Endothelial cell of umbilical vein (primary cell): ENCODE measurements at regions not wholly inside any gene's neighbourhood (a gene's known extent, or its start where the extent isn't known, plus 50 kb on each side); places are given as distances from the start of the nearest gene placed in this dataset.

ENCODE experiments used
- BruUV-seq: library from RNA; stranded (reverse); fragments of 400-500 nt; replicated peaks from 2 replicates; lab custom pipeline; 2021; lab: Mats Ljungman, UMichigan
- CTCF ChIA-PET: fragments of 300-600, 350-600 bp; sonication (Branson Sonifier 250); formaldehyde crosslinking; loops from one replicate; lab custom pipeline; 2021; ENCODE audit warnings: antibody characterized with exemption, inconsistent platforms; lab: Charles Lee
- POLR2A ChIA-PET: fragments of 300-600, 350-600 bp; sonication (Branson Sonifier 250); formaldehyde crosslinking; loops from one replicate; lab custom pipeline; 2021; ENCODE audit warnings: antibody characterized with exemption, inconsistent platforms; lab: Charles Lee
- DNase-seq: peaks from one replicate; pipeline ENCODE4 v3.0.0-alpha.2; 2011; ENCODE audit warnings: low read depth, low spot score
- FAIRE-seq: peaks from 2 replicates; lab custom pipeline; 2011; peaks lifted over from hg19 to GRCh38; lab: Jason Lieb, UNC
- H2AFZ ChIP-seq: 2 replicates; pipeline ENCODE4 v1.6.0; 2012; ENCODE audit warnings: low read depth, low read length, control low read depth, inconsistent platforms
- H3K27ac ChIP-seq: 2 replicates; pipeline ENCODE4 v1.5.1; 2011; ENCODE audit warnings: low read depth, mild to moderate bottlenecking, control low read depth, low read length, moderate library complexity; ENCODE audit not compliant: insufficient read depth
- H3K27me3 ChIP-seq, 2 experiments: 2 replicates each; pipeline versions ENCODE4 v1.6.0 to v1.6.1; 2011; ENCODE audit warnings: low read length in 2 of 2, mixed read lengths in 1 of 2; ENCODE audit not compliant: control insufficient read depth in 2 of 2, insufficient read depth in 2 of 2
- H3K36me3 ChIP-seq, 2 experiments: 2 replicates in 1 of 2; 3 replicates in 1 of 2; pipeline ENCODE4 v1.5.1; 2011; ENCODE audit warnings: low read length in 2 of 2, mild to moderate bottlenecking in 1 of 2, moderate library complexity in 1 of 2; ENCODE audit not compliant: control insufficient read depth in 2 of 2, insufficient read depth in 2 of 2; ENCODE audit errors: extremely low read depth in 1 of 2
- H3K4me1 ChIP-seq: 3 replicates; pipeline ENCODE4 v1.5.1; 2011; ENCODE audit warnings: mild to moderate bottlenecking, low read length; ENCODE audit not compliant: control insufficient read depth, insufficient read depth; ENCODE audit errors: extremely low read depth
- H3K4me2 ChIP-seq: 2 replicates; pipeline ENCODE4 v1.6.1; 2011; ENCODE audit warnings: low read length, control low read depth, mixed read lengths; ENCODE audit not compliant: insufficient read depth
- H3K4me3 ChIP-seq, 3 experiments: fragments of 200-600 bp in 1 of 3; sonication (generic), shearing (Covaris generic) in 1 of 3; replicated peaks in 1 of 3; 2 replicates each; pipeline ENCODE4 v1.5.1; 2011 to 2016; ENCODE audit warnings: control low read depth in 3 of 3, low read length in 3 of 3, mild to moderate bottlenecking in 2 of 3, inconsistent platforms in 1 of 3, low read depth in 1 of 3, moderate library complexity in 1 of 3; ENCODE audit not compliant: insufficient read depth in 1 of 3
- H3K79me2 ChIP-seq: 2 replicates; pipeline ENCODE4 v1.6.0; 2012; ENCODE audit warnings: low read length, inconsistent platforms; ENCODE audit not compliant: control insufficient read depth, insufficient read depth
- H3K9ac ChIP-seq: replicated peaks from 2 replicates; pipeline ENCODE3; 2011; ENCODE audit warnings: low read length, control low read depth; ENCODE audit not compliant: insufficient read depth; ENCODE audit errors: extremely low read depth
- H3K9me1 ChIP-seq: replicated peaks from 3 replicates; pipeline ENCODE4 v1.6.0; 2011; ENCODE audit warnings: mild to moderate bottlenecking, low read length; ENCODE audit not compliant: control insufficient read depth, insufficient read depth; ENCODE audit errors: extremely low read depth
- H3K9me3 ChIP-seq: replicated peaks from 2 replicates; pipeline ENCODE4 v1.5.1; 2012; ENCODE audit warnings: low read length, inconsistent platforms; ENCODE audit not compliant: control insufficient read depth, insufficient read depth
- H4K20me1 ChIP-seq: replicated peaks from 2 replicates; pipeline ENCODE3; 2011; ENCODE audit warnings: mild to moderate bottlenecking, low read length; ENCODE audit not compliant: control insufficient read depth, insufficient read depth; ENCODE audit errors: extremely low read depth
- CTCF ChIP-seq, 2 donors: IDR thresholded peaks; 1 replicate in 1 of 2; 2 replicates in 1 of 2; pipeline ENCODE4 v1.5.1; 2011; ENCODE audit warnings: low read length in 2 of 2, mild to moderate bottlenecking in 2 of 2, moderate library complexity in 2 of 2, control low read depth in 1 of 2, inconsistent platforms in 1 of 2, low read depth in 1 of 2; ENCODE audit not compliant: insufficient read depth in 1 of 2; ENCODE audit errors: extremely low read depth in 1 of 2
- EZH2 ChIP-seq: IDR thresholded peaks from 2 replicates; pipeline ENCODE4 v1.6.1; 2012; ENCODE audit warnings: borderline replicate concordance, low read depth, mild to moderate bottlenecking, moderate library complexity, low read length, inconsistent platforms; ENCODE audit not compliant: severe bottlenecking
- FOS ChIP-seq: IDR thresholded peaks from 2 replicates; pipeline ENCODE4 v1.6.1; 2011; ENCODE audit warnings: mild to moderate bottlenecking, low read length, moderate library complexity, borderline replicate concordance; ENCODE audit not compliant: insufficient read depth
- GATA2 ChIP-seq: IDR thresholded peaks from 2 replicates; pipeline ENCODE4 v1.7.0; 2011; ENCODE audit warnings: low read depth, mild to moderate bottlenecking, moderate library complexity, mixed read lengths, low read length; ENCODE audit not compliant: insufficient read length, insufficient read depth
- JUN ChIP-seq: IDR thresholded peaks from 2 replicates; pipeline ENCODE4 v1.6.1; 2011; ENCODE audit warnings: borderline replicate concordance, low read depth; ENCODE audit not compliant: insufficient read length, insufficient read depth
- MAX ChIP-seq: IDR thresholded peaks from 2 replicates; pipeline ENCODE4 v1.6.1; 2011; ENCODE audit not compliant: insufficient read depth, insufficient read length
- MYC ChIP-seq: IDR thresholded peaks from one replicate; pipeline ENCODE4 v1.6.1; 2011; ENCODE audit warnings: mild to moderate bottlenecking, low read depth, low read length
- POLR2A ChIP-seq: IDR thresholded peaks from 2 replicates; pipeline ENCODE4 v1.6.1; 2012; ENCODE audit warnings: low read depth, mild to moderate bottlenecking, control low read depth, low read length
- POLR2AphosphoS5 ChIP-seq: IDR thresholded peaks from 2 replicates; pipeline ENCODE4 v1.6.1; 2012; ENCODE audit warnings: low read depth, mild to moderate bottlenecking, control low read depth, low read length, moderate library complexity; ENCODE audit not compliant: insufficient read depth
- dilution Hi-C: fragments of 300-500 bp; cut with MboI; formaldehyde crosslinking; loops from one replicate; pipeline ENCODE4 v1.15.0; 2019; ENCODE audit warnings: low sequenced_read_pairs; ENCODE audit not compliant: extremely low pct_ligation_motif_present
- intact Hi-C: fragments of 100-400 bp; cut with micrococcal nuclease; formaldehyde crosslinking; loops from one replicate; pipeline ENCODE4 v1.10.0; 2022

- FAIRE-seq (no peak), DNase-seq (no peak)
- no peaks in the 10 kb centered on the region for H3K27me3 ChIP-seq
- dilution Hi-C loops (no loop called here), intact Hi-C loops (no loop called here)
- ChIA-PET CTCF (no interaction called here), POLR2A (no interaction called here)
- no peak overlapping the region for H3K4me2 ChIP-seq
- H3K27ac ChIP-seq: no peak overlapping the region
- H3K4me3 ChIP-seq: no peak overlapping the region
- no peaks in the 10 kb centered on the region for H3K9me1 ChIP-seq
- BruUV-seq: no TSS peak
- no peaks in the 10 kb centered on the region for H4K20me1 ChIP-seq
- no peak overlapping the region for H2AFZ ChIP-seq
- TF ChIP-seq GATA2: no peak
- no peak for TF ChIP-seq POLR2A
- no peak for TF ChIP-seq JUN
- no peak for TF ChIP-seq MAX
- no peak for TF ChIP-seq MYC
- TF ChIP-seq POLR2AphosphoS5: no peak
- TF ChIP-seq CTCF (IDR thresholded peaks at IDR 0.05; ENCODE audit: extremely low read depth in 1 of 2, insufficient read depth in 1 of 2, low read depth in 1 of 2, low read length in 2 of 2): no peak
- TF ChIP-seq FOS: no peak
- no peak for TF ChIP-seq EZH2
- H3K9me3 ChIP-seq: peaks cover 2% of the 10 kb centered on the region
- H3K36me3 ChIP-seq: no peaks in the 10 kb centered on the region
- no peaks in the 10 kb centered on the region for H3K4me1 ChIP-seq
- H3K79me2 ChIP-seq: no peaks in the 10 kb centered on the region
- H3K9ac ChIP-seq: no peak overlapping the region
These were observed 356.9 kb upstream of the TSHZ3 start for GRCh38 chr19:31706131-31706530.
